ENCODE measurements at regions not wholly inside any gene's neighbourhood (a gene's known extent, or its start where the extent isn't known, plus 50 kb on each side); places are given as distances from the start of the nearest gene placed in this dataset.

- DNase-seq (ENCODE audit: low read depth): peak; percentile 61
Observed at GRCh38 chr15:35725353-35725752, 179.4 kb upstream of the DPH6 start.

- no peak for DNase-seq (ENCODE audit: low read depth)
Observed at GRCh38 chr15:35727627-35728026, 181.7 kb upstream of the DPH6 start.

- no peak for DNase-seq (ENCODE audit: low read depth)
Observed at GRCh38 chr15:35728219-35728940, 182.4 kb upstream of the DPH6 start.

GRCh38 chr15:35736150-35736549 lies 190.2 kb upstream of the DPH6 start:
- no peak for DNase-seq (ENCODE audit: low read depth)

GRCh38 chr15:35737441-35737840 lies 191.5 kb upstream of the DPH6 start:
- DNase-seq (ENCODE audit: low read depth): no peak

GRCh38 chr15:35738370-35738769 lies 192.4 kb upstream of the DPH6 start:
- DNase-seq (ENCODE audit: low read depth): no peak

- DNase-seq (ENCODE audit: low read depth): peak; percentile 42
Observed at GRCh38 chr15:35740761-35741160, 194.8 kb upstream of the DPH6 start.

- no peak for DNase-seq (ENCODE audit: low read depth)
Observed at GRCh38 chr15:35741395-35741794, 195.4 kb upstream of the DPH6 start.

- DNase-seq (ENCODE audit: low read depth): no peak
Observed at GRCh38 chr15:35741881-35742280, 195.9 kb upstream of the DPH6 start.

GRCh38 chr15:35743321-35743720 lies 197.4 kb upstream of the DPH6 start:
- no peak for DNase-seq (ENCODE audit: low read depth)

- DNase-seq (ENCODE audit: low read depth): no peak
Observed at GRCh38 chr15:35746121-35746520, 200.2 kb upstream of the DPH6 start.

GRCh38 chr15:35748105-35748504 lies 202.1 kb upstream of the DPH6 start:
- DNase-seq (ENCODE audit: low read depth): no peak

GRCh38 chr15:35750051-35750450 lies 204.1 kb upstream of the DPH6 start:
- no peak for DNase-seq (ENCODE audit: low read depth)

- peak; percentile 49 for DNase-seq (ENCODE audit: low read depth)
Observed at GRCh38 chr15:35751413-35752133, 205.6 kb upstream of the DPH6 start.

GRCh38 chr15:35752134-35752466 lies 206.1 kb upstream of the DPH6 start:
- no peak for DNase-seq (ENCODE audit: low read depth)

- no peak for DNase-seq (ENCODE audit: low read depth)
Observed at GRCh38 chr15:35753486-35753885, 207.5 kb upstream of the DPH6 start.

- no peak for DNase-seq (ENCODE audit: low read depth)
Observed at GRCh38 chr15:35755237-35755802, 209.4 kb upstream of the DPH6 start.

- DNase-seq (ENCODE audit: low read depth): no peak
Observed at GRCh38 chr15:35756623-35757022, 210.7 kb upstream of the DPH6 start.

- DNase-seq (ENCODE audit: low read depth): no peak
Observed at GRCh38 chr15:35757361-35757760, 211.4 kb upstream of the DPH6 start.

GRCh38 chr15:35757765-35758164 lies 211.8 kb upstream of the DPH6 start:
- DNase-seq (ENCODE audit: low read depth): no peak

- no peak for DNase-seq (ENCODE audit: low read depth)
Observed at GRCh38 chr15:35764661-35765519, 218.9 kb upstream of the DPH6 start.

GRCh38 chr15:35768949-35769348 lies 223.0 kb upstream of the DPH6 start:
- no peak for DNase-seq (ENCODE audit: low read depth)

- no peak for DNase-seq (ENCODE audit: low read depth)
Observed at GRCh38 chr15:35769656-35770055, 223.7 kb upstream of the DPH6 start.

Data from HS-5 (cell line).